Activated CD8-positive, alpha-beta T cell treated with anti-CD3 and anti-CD28 coated beads, Interleukin-2, amount 10 ng/mL, durations not matched to agents 7 days and 5 days (primary cell): ENCODE measurements at regions not wholly inside any gene's neighbourhood (a gene's known extent, or its start where the extent isn't known, plus 50 kb on each side); places are given as distances from the start of the nearest gene placed in this dataset.

Experiments used
- ATAC-seq: fragments of 150-1000 bp; cut with Tn5 transposase; one replicate; pipeline ENCODE4 v1.10.0; 2021; ENCODE audit warnings: moderate library complexity
- CTCF ChIA-PET: fragments of 350-600 bp; sonication (Branson Sonifier 250); formaldehyde crosslinking; loops from one replicate; lab custom pipeline; 2021; ENCODE audit warnings: antibody characterized with exemption; lab: Charles Lee
- POLR2A ChIA-PET: fragments of 350-600 bp; sonication (Branson Sonifier 250); formaldehyde crosslinking; loops from one replicate; lab custom pipeline; 2021; ENCODE audit warnings: antibody characterized with exemption; lab: Charles Lee
- DNase-seq: peaks from one replicate; pipeline ENCODE4 v3.0.0-alpha.2; 2020
- H3K27ac Mint-ChIP-seq: one replicate; pipeline ENCODE4 v1.8.0; 2021; ENCODE audit warnings: mild to moderate bottlenecking, mixed read lengths
- H3K27me3 Mint-ChIP-seq: one replicate; pipeline ENCODE4 v1.8.0; 2021; ENCODE audit warnings: low read depth, mixed read lengths
- H3K36me3 Mint-ChIP-seq: one replicate; pipeline ENCODE4 v1.8.0; 2021; ENCODE audit warnings: low read depth, mixed read lengths
- H3K4me1 Mint-ChIP-seq: one replicate; pipeline ENCODE4 v1.8.0; 2021; ENCODE audit warnings: low read depth, mixed read lengths
- H3K4me3 Mint-ChIP-seq: one replicate; pipeline ENCODE4 v1.8.0; 2021; ENCODE audit warnings: mild to moderate bottlenecking, mixed read lengths
- H3K9me3 Mint-ChIP-seq: one replicate; pipeline ENCODE4 v1.8.0; 2022; ENCODE audit warnings: mixed read lengths; ENCODE audit not compliant: insufficient read depth

- Mint-ChIP-seq H3K4me1 (no peaks in the 10 kb centered on the region), H3K9me3 (peaks cover 49% of the 10 kb centered on the region), H3K27me3 (no peaks in the 10 kb centered on the region), H3K27ac (no peak overlapping the region), H3K36me3 (no peaks in the 10 kb centered on the region), H3K4me3 (no peak overlapping the region)
- ChIA-PET POLR2A (interaction anchor here (0.6 kb wide), 1 partner anchor 113 kb away, joined by 3 read pairs; no protein-coding TSS in a partner anchor), CTCF (no interaction called here)
- no peak for ATAC-seq
- no peak for DNase-seq
Measured at GRCh38 chr14:62439210-62439609, 606.0 kb downstream of the KCNH5 start.

GRCh38 chr14:62443796-62444195 lies 601.5 kb downstream of the KCNH5 start:
- Mint-ChIP-seq H3K27ac (no peak overlapping the region), H3K27me3 (no peaks in the 10 kb centered on the region), H3K9me3 (peaks cover 20% of the 10 kb centered on the region), H3K4me3 (no peak overlapping the region), H3K36me3 (no peaks in the 10 kb centered on the region), H3K4me1 (no peaks in the 10 kb centered on the region)
- ChIA-PET POLR2A (no interaction called here), CTCF (no interaction called here)
- no peak for DNase-seq
- ATAC-seq = no peak

GRCh38 chr14:62445570-62445969 lies 599.7 kb downstream of the KCNH5 start:
- ChIA-PET CTCF (no interaction called here), POLR2A (no interaction called here)
- H3K4me3 Mint-ChIP-seq = no peak overlapping the region
- peaks cover 6% of the 10 kb centered on the region for H3K9me3 Mint-ChIP-seq
- no peaks in the 10 kb centered on the region for H3K4me1 Mint-ChIP-seq
- DNase-seq = no peak
- H3K27me3 Mint-ChIP-seq = no peaks in the 10 kb centered on the region
- no peaks in the 10 kb centered on the region for H3K36me3 Mint-ChIP-seq
- H3K27ac Mint-ChIP-seq = no peak overlapping the region
- no peak for ATAC-seq

- no peaks in the 10 kb centered on the region for H3K4me1 Mint-ChIP-seq
- DNase-seq = no peak
- H3K9me3 Mint-ChIP-seq = peaks cover 11% of the 10 kb centered on the region
- no peaks in the 10 kb centered on the region for H3K27me3 Mint-ChIP-seq
- no peak for ATAC-seq
- H3K27ac Mint-ChIP-seq = no peak overlapping the region
- H3K4me3 Mint-ChIP-seq = no peak overlapping the region
- H3K36me3 Mint-ChIP-seq = no peaks in the 10 kb centered on the region
- ChIA-PET POLR2A (no interaction called here), CTCF (no interaction called here)
Measured at GRCh38 chr14:62451221-62451620, 594.0 kb downstream of the KCNH5 start.

GRCh38 chr14:62453226-62453625 lies 592.0 kb downstream of the KCNH5 start:
- no peak for DNase-seq
- Mint-ChIP-seq H3K27me3 (no peaks in the 10 kb centered on the region), H3K36me3 (no peaks in the 10 kb centered on the region), H3K9me3 (peaks cover 11% of the 10 kb centered on the region), H3K4me3 (no peak overlapping the region), H3K4me1 (no peaks in the 10 kb centered on the region), H3K27ac (no peak overlapping the region)
- CTCF ChIA-PET = no interaction called here
- no peak for ATAC-seq
- POLR2A ChIA-PET = no interaction called here

- CTCF ChIA-PET = no interaction called here
Measured at GRCh38 chr14:62455446-62455845, 589.8 kb downstream of the KCNH5 start.

GRCh38 chr14:62462988-62463387 lies 582.3 kb downstream of the KCNH5 start:
- Mint-ChIP-seq H3K9me3 (no peaks in the 10 kb centered on the region), H3K4me3 (no peak overlapping the region), H3K27ac (no peak overlapping the region), H3K36me3 (no peaks in the 10 kb centered on the region), H3K4me1 (no peaks in the 10 kb centered on the region), H3K27me3 (no peaks in the 10 kb centered on the region)
- CTCF ChIA-PET = no interaction called here
- DNase-seq (no peak), ATAC-seq (no peak)
- POLR2A ChIA-PET = interaction anchor here (0.6 kb wide), 1 partner anchor 13 kb away, joined by 3 read pairs; no protein-coding TSS in a partner anchor

More at GRCh38 chr14:62455446-62455845, 589.8 kb downstream of the KCNH5 start:
- Mint-ChIP-seq H3K4me1 (no peaks in the 10 kb centered on the region), H3K27me3 (no peaks in the 10 kb centered on the region), H3K27ac (no peak overlapping the region), H3K4me3 (no peak overlapping the region), H3K9me3 (peaks cover 5% of the 10 kb centered on the region), H3K36me3 (no peaks in the 10 kb centered on the region)
- POLR2A ChIA-PET = no interaction called here
- DNase-seq (no peak), ATAC-seq (no peak)

GRCh38 chr14:62468946-62469345 lies 576.3 kb downstream of the KCNH5 start:
- no peak overlapping the region for H3K4me3 Mint-ChIP-seq

GRCh38 chr14:62470935-62471334 lies 574.3 kb downstream of the KCNH5 start:
- DNase-seq (no peak), ATAC-seq (no peak)
- CTCF ChIA-PET = no interaction called here
- Mint-ChIP-seq H3K36me3 (no peaks in the 10 kb centered on the region), H3K27ac (no peak overlapping the region), H3K4me3 (no peak overlapping the region), H3K27me3 (no peaks in the 10 kb centered on the region), H3K4me1 (no peaks in the 10 kb centered on the region), H3K9me3 (no peaks in the 10 kb centered on the region)
- POLR2A ChIA-PET = no interaction called here

More at GRCh38 chr14:62468946-62469345, 576.3 kb downstream of the KCNH5 start:
- CTCF ChIA-PET = no interaction called here
- no peak for DNase-seq
- Mint-ChIP-seq H3K4me1 (no peaks in the 10 kb centered on the region), H3K27me3 (no peaks in the 10 kb centered on the region), H3K27ac (no peak overlapping the region), H3K36me3 (no peaks in the 10 kb centered on the region), H3K9me3 (no peaks in the 10 kb centered on the region)
- ATAC-seq = no peak
- POLR2A ChIA-PET = interaction anchor here (0.5 kb wide), 1 partner anchor 7 kb away, joined by 3 read pairs; no protein-coding TSS in a partner anchor

- DNase-seq (no peak), ATAC-seq (no peak)
- no peak overlapping the region for H3K27ac Mint-ChIP-seq
- POLR2A ChIA-PET = no interaction called here
- H3K4me3 Mint-ChIP-seq = no peak overlapping the region
- H3K27me3 Mint-ChIP-seq = no peaks in the 10 kb centered on the region
- no peaks in the 10 kb centered on the region for H3K36me3 Mint-ChIP-seq
- peaks cover 22% of the 10 kb centered on the region for H3K9me3 Mint-ChIP-seq
- CTCF ChIA-PET = no interaction called here
- no peaks in the 10 kb centered on the region for H3K4me1 Mint-ChIP-seq
Measured at GRCh38 chr14:62491146-62491545, 554.1 kb downstream of the KCNH5 start.

- no peaks in the 10 kb centered on the region for H3K27me3 Mint-ChIP-seq
- ATAC-seq = no peak
- POLR2A ChIA-PET = no interaction called here
Measured at GRCh38 chr14:62497708-62498107, 547.5 kb downstream of the KCNH5 start.

GRCh38 chr14:62501021-62501750 lies 544.1 kb downstream of the KCNH5 start:
- H3K4me3 Mint-ChIP-seq = no peak overlapping the region
- H3K9me3 Mint-ChIP-seq = peaks cover 9% of the 10 kb centered on the region
- no peaks in the 10 kb centered on the region for H3K4me1 Mint-ChIP-seq
- ChIA-PET POLR2A (no interaction called here), CTCF (no interaction called here)
- no peaks in the 10 kb centered on the region for H3K36me3 Mint-ChIP-seq
- H3K27ac Mint-ChIP-seq = no peak overlapping the region
- DNase-seq (no peak), ATAC-seq (no peak)
- H3K27me3 Mint-ChIP-seq = no peaks in the 10 kb centered on the region

More at GRCh38 chr14:62497708-62498107, 547.5 kb downstream of the KCNH5 start:
- DNase-seq = no peak
- H3K27ac Mint-ChIP-seq = no peak overlapping the region
- H3K36me3 Mint-ChIP-seq = no peaks in the 10 kb centered on the region
- no peak overlapping the region for H3K4me3 Mint-ChIP-seq
- no peaks in the 10 kb centered on the region for H3K4me1 Mint-ChIP-seq
- peaks cover 28% of the 10 kb centered on the region for H3K9me3 Mint-ChIP-seq
- CTCF ChIA-PET = no interaction called here
